ENCODE measurements at regions not wholly inside any gene's neighbourhood (a gene's known extent, or its start where the extent isn't known, plus 50 kb on each side); places are given as distances from the start of the nearest gene placed in this dataset.

DNA sequence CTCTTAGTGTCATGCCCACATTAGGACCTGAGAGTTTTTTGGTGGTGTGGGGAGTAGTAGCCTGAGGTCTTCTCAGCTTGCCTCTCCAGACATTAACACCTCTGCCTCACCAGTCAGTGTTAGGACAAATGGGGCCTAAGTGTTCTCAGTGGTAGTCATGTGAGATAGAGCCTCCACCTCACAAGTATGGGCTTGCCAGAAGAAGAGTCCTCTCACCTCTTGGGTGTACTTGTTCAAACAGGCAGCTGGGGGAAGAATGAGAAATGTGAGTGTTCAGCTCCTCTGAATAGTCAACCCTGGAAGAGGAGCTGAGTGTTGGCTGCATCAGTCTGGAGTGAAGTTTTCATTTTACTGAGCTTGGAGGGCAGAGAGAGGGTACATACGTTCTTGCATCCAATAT is 464.6 kb downstream of the POM121L12 start:
- no peaks in the 10 kb centered on the region for H3K27me3 ChIP-seq (ENCODE audit: insufficient read depth, poor library complexity, severe bottlenecking)
- TF ChIP-seq CTCF (IDR thresholded peaks at IDR 0.05; ENCODE audit: insufficient read depth, low read length): no peak
- H3K4me3 ChIP-seq (replicated peaks; ENCODE audit: insufficient read depth, low read length): no peak overlapping the region
- no peak overlapping the region for H3K27ac ChIP-seq (replicated peaks)
- no peak for DNase-seq (ENCODE audit: low read depth in 1 of 2, low spot score in 1 of 2)

DNA sequence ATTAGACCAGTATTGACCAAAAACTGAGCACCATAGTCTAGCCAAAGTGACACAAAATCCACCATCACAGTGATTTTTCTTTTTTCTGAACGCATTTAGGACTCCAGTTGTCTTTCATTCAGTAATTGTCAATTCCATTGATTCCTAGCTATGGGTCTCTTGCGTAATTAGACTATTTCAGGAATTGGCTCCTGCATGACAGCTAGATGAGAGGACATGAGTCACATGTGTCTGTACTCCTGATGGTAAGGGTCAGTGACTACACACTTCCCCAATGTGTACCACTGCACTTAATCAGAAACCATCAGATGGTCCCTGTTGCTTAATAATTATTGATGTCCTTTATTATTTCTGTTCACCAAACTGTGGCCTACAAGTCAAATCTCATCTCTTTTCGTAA is 469.5 kb downstream of the POM121L12 start:
- Histone ChIP-seq H3K27me3 (ENCODE audit: insufficient read depth, poor library complexity, severe bottlenecking) (no peaks in the 10 kb centered on the region), H3K4me3 (replicated peaks; ENCODE audit: insufficient read depth, low read length) (no peak overlapping the region), H3K27ac (replicated peaks) (no peak overlapping the region)
- DNase-seq (ENCODE audit: low read depth in 1 of 2, low spot score in 1 of 2): no peak
- TF ChIP-seq POLR2AphosphoS5 (IDR thresholded peaks at IDR 0.05; ENCODE audit: low read depth) (no peak), GABPA (IDR thresholded peaks at IDR 0.05; ENCODE audit: low read depth) (no peak), REST (IDR thresholded peaks at IDR 0.05; ENCODE audit: insufficient replicate concordance, low read depth) (no peak), CTCF (IDR thresholded peaks at IDR 0.05; ENCODE audit: insufficient read depth, low read length) (no peak), SPI1 (IDR thresholded peaks at IDR 0.05; ENCODE audit: borderline replicate concordance, low read depth) (no peak)

DNA sequence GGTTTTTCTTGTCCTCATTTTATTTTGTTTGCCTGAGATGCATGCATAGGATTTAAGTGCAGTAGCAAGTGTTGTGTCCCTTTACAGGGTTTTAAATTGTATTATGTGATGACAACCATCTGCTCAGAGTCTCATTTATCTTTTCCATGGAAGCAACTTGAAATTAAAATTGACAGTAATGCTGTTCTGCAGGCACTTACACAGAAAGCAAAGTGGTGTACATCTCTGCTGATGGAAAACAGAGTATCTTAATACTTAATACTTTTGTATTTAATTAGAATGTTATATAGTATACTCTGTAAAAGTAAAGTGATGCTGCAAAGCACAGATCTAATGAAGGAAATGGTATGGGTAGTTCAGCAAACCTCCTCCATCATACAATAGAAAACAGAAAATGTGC is 482.9 kb downstream of the POM121L12 start:
- no peak for TF ChIP-seq CTCF (IDR thresholded peaks at IDR 0.05; ENCODE audit: insufficient read depth, low read length)
- no peak overlapping the region for H3K4me3 ChIP-seq (replicated peaks; ENCODE audit: insufficient read depth, low read length)
- H3K27me3 ChIP-seq (ENCODE audit: insufficient read depth, poor library complexity, severe bottlenecking): no peaks in the 10 kb centered on the region
- DNase-seq (ENCODE audit: low read depth in 1 of 2, low spot score in 1 of 2): no peak
- no peak overlapping the region for H3K27ac ChIP-seq (replicated peaks)

- no peak for TF ChIP-seq POLR2AphosphoS5 (IDR thresholded peaks at IDR 0.05; ENCODE audit: low read depth)
- TF ChIP-seq REST (IDR thresholded peaks at IDR 0.05; ENCODE audit: insufficient replicate concordance, low read depth): no peak
- TF ChIP-seq SPI1 (IDR thresholded peaks at IDR 0.05; ENCODE audit: borderline replicate concordance, low read depth): no peak
- no peak for DNase-seq (ENCODE audit: low read depth in 1 of 2, low spot score in 1 of 2)
- no peak overlapping the region for H3K4me3 ChIP-seq (replicated peaks; ENCODE audit: insufficient read depth, low read length)
- H3K27ac ChIP-seq (replicated peaks): no peak overlapping the region
- no peaks in the 10 kb centered on the region for H3K27me3 ChIP-seq (ENCODE audit: insufficient read depth, poor library complexity, severe bottlenecking)
These were observed 485.4 kb downstream of the POM121L12 start for GRCh38 chr7:53520841-53521240.

All from HL-60 (cell line).